ENCODE measurements at regions not wholly inside any gene's neighbourhood (a gene's known extent, or its start where the extent isn't known, plus 50 kb on each side); places are given as distances from the start of the nearest gene placed in this dataset.

- no peak overlapping the region for H3K4me3 ChIP-seq (ENCODE audit: low read depth, low read length)
- in situ Hi-C loops (cut with HindIII; ENCODE audit: low sequenced_read_pairs): no loop called here
- TF ChIP-seq CTCF (IDR thresholded peaks at IDR 0.05; ENCODE audit: low read depth, low read length): no peak
- no peak for DNase-seq (ENCODE audit: low read depth, low spot score)
These were observed 320.9 kb downstream of the SAMD5 start for GRCh38 chr6:147829418-147829817.

- H3K4me3 ChIP-seq (ENCODE audit: low read depth, low read length): no peak overlapping the region
- DNase-seq (ENCODE audit: low read depth, low spot score): no peak
- TF ChIP-seq CTCF (IDR thresholded peaks at IDR 0.05; ENCODE audit: low read depth, low read length): no peak
- in situ Hi-C loops (cut with HindIII; ENCODE audit: low sequenced_read_pairs): no loop called here
These were observed 321.3 kb downstream of the SAMD5 start for GRCh38 chr6:147829835-147830234.

GRCh38 chr6:147831356-147831755 is 322.9 kb downstream of the SAMD5 start:
- in situ Hi-C loops (cut with HindIII; ENCODE audit: low sequenced_read_pairs): no loop called here
- no peak for TF ChIP-seq CTCF (IDR thresholded peaks at IDR 0.05; ENCODE audit: low read depth, low read length)
- DNase-seq (ENCODE audit: low read depth, low spot score): no peak
- H3K4me3 ChIP-seq (ENCODE audit: low read depth, low read length): no peak overlapping the region

GRCh38 chr6:147833607-147834006 is 325.1 kb downstream of the SAMD5 start:
- no peak for DNase-seq (ENCODE audit: low read depth, low spot score)
- TF ChIP-seq CTCF (IDR thresholded peaks at IDR 0.05; ENCODE audit: low read depth, low read length): no peak
- in situ Hi-C loops (cut with HindIII; ENCODE audit: low sequenced_read_pairs): no loop called here
- no peak overlapping the region for H3K4me3 ChIP-seq (ENCODE audit: low read depth, low read length)

GRCh38 chr6:147834084-147834776 is 325.7 kb downstream of the SAMD5 start:
- H3K4me3 ChIP-seq (ENCODE audit: low read depth, low read length): no peak overlapping the region
- TF ChIP-seq CTCF (IDR thresholded peaks at IDR 0.05; ENCODE audit: low read depth, low read length): no peak
- no peak for DNase-seq (ENCODE audit: low read depth, low spot score)
- in situ Hi-C loops (cut with HindIII; ENCODE audit: low sequenced_read_pairs): no loop called here

GRCh38 chr6:147837540-147837939 is 329.1 kb downstream of the SAMD5 start:
- TF ChIP-seq CTCF (IDR thresholded peaks at IDR 0.05; ENCODE audit: low read depth, low read length): no peak
- H3K4me3 ChIP-seq (ENCODE audit: low read depth, low read length): no peak overlapping the region
- in situ Hi-C loops (cut with HindIII; ENCODE audit: low sequenced_read_pairs): no loop called here
- no peak for DNase-seq (ENCODE audit: low read depth, low spot score)

Data from astrocyte of the spinal cord (primary cell).